ENCODE measurements at regions not wholly inside any gene's neighbourhood (a gene's known extent, or its start where the extent isn't known, plus 50 kb on each side); places are given as distances from the start of the nearest gene placed in this dataset.

DNA sequence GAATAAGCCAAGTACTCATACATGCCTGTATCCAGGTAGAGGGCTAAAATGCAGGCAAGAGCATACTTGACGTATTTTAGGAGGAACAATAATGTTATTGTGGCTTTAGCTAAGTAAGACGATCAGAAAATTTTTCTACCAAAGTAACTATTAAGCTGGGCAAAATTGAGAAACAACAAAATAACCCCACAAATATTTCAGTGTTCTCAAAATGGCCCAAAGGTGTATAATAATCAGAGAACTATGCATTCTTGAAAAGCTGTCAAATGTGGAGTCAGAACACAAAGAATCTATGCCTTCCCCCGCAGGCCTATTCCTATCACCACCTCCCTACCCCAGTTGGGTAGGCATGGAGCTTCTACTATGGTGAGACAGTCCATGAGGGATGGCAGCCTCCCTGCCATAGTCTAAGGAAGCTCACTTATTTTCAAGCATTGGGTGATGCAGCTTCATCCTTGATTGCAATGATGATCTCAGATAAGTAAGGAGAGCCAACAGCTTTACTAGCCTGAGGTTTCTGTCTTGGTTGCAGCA lies 1132.5 kb upstream of the SPRY2 start:
- TF ChIP-seq, protein P1, sequence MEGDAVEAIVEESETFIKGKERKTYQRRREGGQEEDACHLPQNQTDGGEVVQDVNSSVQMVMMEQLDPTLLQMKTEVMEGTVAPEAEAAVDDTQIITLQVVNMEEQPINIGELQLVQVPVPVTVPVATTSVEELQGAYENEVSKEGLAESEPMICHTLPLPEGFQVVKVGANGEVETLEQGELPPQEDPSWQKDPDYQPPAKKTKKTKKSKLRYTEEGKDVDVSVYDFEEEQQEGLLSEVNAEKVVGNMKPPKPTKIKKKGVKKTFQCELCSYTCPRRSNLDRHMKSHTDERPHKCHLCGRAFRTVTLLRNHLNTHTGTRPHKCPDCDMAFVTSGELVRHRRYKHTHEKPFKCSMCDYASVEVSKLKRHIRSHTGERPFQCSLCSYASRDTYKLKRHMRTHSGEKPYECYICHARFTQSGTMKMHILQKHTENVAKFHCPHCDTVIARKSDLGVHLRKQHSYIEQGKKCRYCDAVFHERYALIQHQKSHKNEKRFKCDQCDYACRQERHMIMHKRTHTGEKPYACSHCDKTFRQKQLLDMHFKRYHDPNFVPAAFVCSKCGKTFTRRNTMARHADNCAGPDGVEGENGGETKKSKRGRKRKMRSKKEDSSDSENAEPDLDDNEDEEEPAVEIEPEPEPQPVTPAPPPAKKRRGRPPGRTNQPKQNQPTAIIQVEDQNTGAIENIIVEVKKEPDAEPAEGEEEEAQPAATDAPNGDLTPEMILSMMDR (IDR thresholded peaks at IDR 0.05; ENCODE audit: low read depth, low read length), result no peak
- TF ChIP-seq POLR2A (IDR thresholded peaks at IDR 0.05; ENCODE audit: extremely low read depth, insufficient read length) (no peak), MYC (IDR thresholded peaks at IDR 0.05; ENCODE audit: low read depth, low read length) (no peak)
- TF ChIP-seq, protein P2, sequence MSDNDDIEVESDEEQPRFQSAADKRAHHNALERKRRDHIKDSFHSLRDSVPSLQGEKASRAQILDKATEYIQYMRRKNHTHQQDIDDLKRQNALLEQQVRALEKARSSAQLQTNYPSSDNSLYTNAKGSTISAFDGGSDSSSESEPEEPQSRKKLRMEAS (IDR thresholded peaks at IDR 0.05; ENCODE audit: low read depth, low read length), result no peak
